Adrenal gland (tissue), 5 donors: ENCODE measurements at regions not wholly inside any gene's neighbourhood (a gene's known extent, or its start where the extent isn't known, plus 50 kb on each side); places are given as distances from the start of the nearest gene placed in this dataset.

Experiments
- POLR2A ChIP-seq, 2 donors: fragments of 450-650 bp; IDR thresholded peaks; one replicate each; pipeline ENCODE4 v1.6.1; 2017; ENCODE audit warnings: antibody characterized with exemption in 2 of 2, mild to moderate bottlenecking in 2 of 2, moderate library complexity in 1 of 2
- TF ChIP-seq, protein P1 (sequence below), 6 experiments: fragments of 450-650 bp in 4 of 6; fragments of 200-600 bp in 2 of 6; sonication (generic) in 1 of 6; IDR thresholded peaks; 1 replicate in 5 of 6; 2 replicates in 1 of 6; pipeline versions ENCODE4 v1.5.1 to v1.8.0; 2016 to 2021; ENCODE audit warnings: antibody characterized with exemption in 6 of 6, mild to moderate bottlenecking in 2 of 6, moderate library complexity in 1 of 6
- donor health status: DM: no; HTN: no; CAD: no.

GRCh38 chr11:29900382-29900781, 116.4 kb downstream of the KCNA4 start:
- TF ChIP-seq, protein P1, sequence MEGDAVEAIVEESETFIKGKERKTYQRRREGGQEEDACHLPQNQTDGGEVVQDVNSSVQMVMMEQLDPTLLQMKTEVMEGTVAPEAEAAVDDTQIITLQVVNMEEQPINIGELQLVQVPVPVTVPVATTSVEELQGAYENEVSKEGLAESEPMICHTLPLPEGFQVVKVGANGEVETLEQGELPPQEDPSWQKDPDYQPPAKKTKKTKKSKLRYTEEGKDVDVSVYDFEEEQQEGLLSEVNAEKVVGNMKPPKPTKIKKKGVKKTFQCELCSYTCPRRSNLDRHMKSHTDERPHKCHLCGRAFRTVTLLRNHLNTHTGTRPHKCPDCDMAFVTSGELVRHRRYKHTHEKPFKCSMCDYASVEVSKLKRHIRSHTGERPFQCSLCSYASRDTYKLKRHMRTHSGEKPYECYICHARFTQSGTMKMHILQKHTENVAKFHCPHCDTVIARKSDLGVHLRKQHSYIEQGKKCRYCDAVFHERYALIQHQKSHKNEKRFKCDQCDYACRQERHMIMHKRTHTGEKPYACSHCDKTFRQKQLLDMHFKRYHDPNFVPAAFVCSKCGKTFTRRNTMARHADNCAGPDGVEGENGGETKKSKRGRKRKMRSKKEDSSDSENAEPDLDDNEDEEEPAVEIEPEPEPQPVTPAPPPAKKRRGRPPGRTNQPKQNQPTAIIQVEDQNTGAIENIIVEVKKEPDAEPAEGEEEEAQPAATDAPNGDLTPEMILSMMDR (IDR thresholded peaks at IDR 0.05) = no peak
- TF ChIP-seq POLR2A (IDR thresholded peaks at IDR 0.05) = no peak
